SJCRH30 (cell line): ENCODE measurements at regions not wholly inside any gene's neighbourhood (a gene's known extent, or its start where the extent isn't known, plus 50 kb on each side); places are given as distances from the start of the nearest gene placed in this dataset.
"Not testable (repeated sequence)": the region's sequence is repeated elsewhere in the genome, so short reads cannot be mapped to it uniquely, and the experiment has no call there.

ENCODE experiments used
- DNase-seq, 2 experiments: peaks; one replicate each; pipeline ENCODE4 v3.0.0-alpha.2; 2015 to 2020
- H3K27ac ChIP-seq: fragments of 250-450 bp; sonication (Bioruptor Pico); 2 replicates; pipeline ENCODE4 v1.5.1; 2020; ENCODE audit warnings: mild to moderate bottlenecking, moderate library complexity
- H3K27me3 ChIP-seq: fragments of 250-450 bp; sonication (Bioruptor Pico); 2 replicates; pipeline ENCODE4 v1.5.1; 2020; ENCODE audit warnings: mild to moderate bottlenecking, moderate library complexity
- H3K36me3 ChIP-seq: fragments of 250-450 bp; sonication (Bioruptor Pico); 2 replicates; pipeline ENCODE4 v1.5.1; 2020; ENCODE audit warnings: mild to moderate bottlenecking, moderate library complexity
- H3K4me1 ChIP-seq: fragments of 250-450 bp; sonication (Bioruptor Pico); 2 replicates; pipeline ENCODE4 v1.5.1; 2020; ENCODE audit warnings: mild to moderate bottlenecking, moderate library complexity
- H3K4me3 ChIP-seq: fragments of 250-450 bp; sonication (Bioruptor Pico); 2 replicates; pipeline ENCODE4 v1.5.1; 2020; ENCODE audit warnings: mild to moderate bottlenecking, moderate library complexity
- H3K9me3 ChIP-seq: fragments of 250-450 bp; sonication (Bioruptor Pico); replicated peaks from 2 replicates; pipeline ENCODE4 v1.5.1; 2020; ENCODE audit warnings: mild to moderate bottlenecking, moderate library complexity

GRCh38 chr22:49458708-49459099 is 369.0 kb downstream of the BRD1 start:
- H3K36me3 ChIP-seq = no peaks in the 10 kb centered on the region

DNA sequence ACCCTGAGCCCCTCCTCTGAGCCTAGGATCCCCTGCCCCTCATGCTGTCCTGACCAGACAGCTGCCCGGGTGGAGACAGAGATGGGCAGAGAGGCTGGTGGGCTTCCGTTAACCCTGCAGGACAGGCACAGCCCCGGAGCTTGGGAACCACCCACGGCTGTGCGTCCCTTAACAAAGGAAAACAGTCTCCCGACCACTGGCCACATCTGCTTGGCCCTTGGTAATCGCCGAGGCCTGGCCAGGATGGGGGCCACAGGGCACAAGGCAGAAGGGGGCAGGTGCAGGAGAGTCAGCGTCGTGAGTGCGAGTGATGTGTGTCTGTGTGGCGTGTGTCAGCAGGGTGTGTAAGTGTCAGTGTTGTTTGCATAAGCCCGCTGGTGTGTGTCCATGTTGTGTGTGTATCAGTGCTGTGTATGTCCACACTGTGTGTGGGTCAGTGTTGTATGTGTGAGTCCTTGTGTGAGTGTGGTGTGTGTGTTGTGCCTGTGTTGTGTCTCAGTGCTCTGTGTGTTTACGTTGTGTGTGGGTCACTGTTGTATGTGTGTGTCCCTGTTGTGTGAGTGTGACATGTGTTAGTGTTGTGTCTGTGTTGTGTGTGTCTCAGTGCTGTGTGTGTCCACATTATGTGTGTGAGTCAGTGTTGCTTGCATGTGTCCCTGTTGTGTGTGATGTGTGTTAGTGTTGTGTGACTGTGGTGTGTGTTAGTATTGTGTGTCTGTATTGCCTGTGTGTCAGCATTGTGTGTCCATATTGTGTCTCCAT is 369.5 kb downstream of the BRD1 start:
- H3K4me3 ChIP-seq = no peak overlapping the region
- H3K4me1 ChIP-seq = no peaks in the 10 kb centered on the region
- peaks cover 44% of the 10 kb centered on the region for H3K27me3 ChIP-seq
- DNase-seq = no peak
- H3K27ac ChIP-seq = no peak overlapping the region
- no peaks in the 10 kb centered on the region for H3K9me3 ChIP-seq
- H3K36me3 ChIP-seq = no peaks in the 10 kb centered on the region

More at GRCh38 chr22:49458708-49459099, 369.0 kb downstream of the BRD1 start:
- no peaks in the 10 kb centered on the region for H3K4me1 ChIP-seq
- H3K27ac ChIP-seq = no peak overlapping the region
- H3K4me3 ChIP-seq = no peak overlapping the region
- no peak for DNase-seq
- H3K27me3 ChIP-seq = peaks cover 44% of the 10 kb centered on the region
- no peaks in the 10 kb centered on the region for H3K9me3 ChIP-seq

GRCh38 chr22:49457146-49457545 is 370.5 kb downstream of the BRD1 start:
- no peak overlapping the region for H3K4me3 ChIP-seq
- H3K4me1 ChIP-seq = no peaks in the 10 kb centered on the region
- no peaks in the 10 kb centered on the region for H3K36me3 ChIP-seq
- no peak for DNase-seq
- H3K27me3 ChIP-seq = peaks cover 37% of the 10 kb centered on the region
- no peaks in the 10 kb centered on the region for H3K9me3 ChIP-seq
- no peak overlapping the region for H3K27ac ChIP-seq

DNA sequence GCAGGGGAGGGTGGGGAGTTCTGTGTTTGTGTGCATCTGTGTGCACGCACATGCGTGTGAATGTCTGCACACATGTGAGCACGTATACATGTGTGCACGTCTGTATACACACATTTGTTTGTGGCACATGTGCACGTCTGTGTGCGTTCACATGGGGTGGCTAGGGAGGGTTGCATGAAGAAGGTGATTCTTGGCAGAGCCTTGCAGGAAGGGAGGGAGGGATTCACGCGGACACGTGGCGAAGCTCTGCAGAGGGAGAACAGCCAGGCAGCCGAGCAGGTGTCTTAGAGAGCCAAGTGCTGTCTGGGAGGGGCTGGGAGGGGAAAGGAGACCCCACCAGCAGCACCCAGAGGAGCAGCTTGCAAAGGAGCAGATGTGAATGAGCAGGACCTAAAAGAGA is 372.1 kb downstream of the BRD1 start:
- no peaks in the 10 kb centered on the region for H3K9me3 ChIP-seq
- no peaks in the 10 kb centered on the region for H3K4me1 ChIP-seq
- H3K36me3 ChIP-seq = no peaks in the 10 kb centered on the region
- no peak overlapping the region for H3K4me3 ChIP-seq
- H3K27ac ChIP-seq = no peak overlapping the region
- H3K27me3 ChIP-seq = peaks cover 37% of the 10 kb centered on the region
- DNase-seq = no peak

- no peak overlapping the region for H3K4me3 ChIP-seq
- no peaks in the 10 kb centered on the region for H3K36me3 ChIP-seq
- no peak overlapping the region for H3K27ac ChIP-seq
- peaks cover 37% of the 10 kb centered on the region for H3K27me3 ChIP-seq
- no peaks in the 10 kb centered on the region for H3K4me1 ChIP-seq
- H3K9me3 ChIP-seq = no peaks in the 10 kb centered on the region
- DNase-seq = no peak
Observed at GRCh38 chr22:49454726-49455125, 372.9 kb downstream of the BRD1 start.

DNA sequence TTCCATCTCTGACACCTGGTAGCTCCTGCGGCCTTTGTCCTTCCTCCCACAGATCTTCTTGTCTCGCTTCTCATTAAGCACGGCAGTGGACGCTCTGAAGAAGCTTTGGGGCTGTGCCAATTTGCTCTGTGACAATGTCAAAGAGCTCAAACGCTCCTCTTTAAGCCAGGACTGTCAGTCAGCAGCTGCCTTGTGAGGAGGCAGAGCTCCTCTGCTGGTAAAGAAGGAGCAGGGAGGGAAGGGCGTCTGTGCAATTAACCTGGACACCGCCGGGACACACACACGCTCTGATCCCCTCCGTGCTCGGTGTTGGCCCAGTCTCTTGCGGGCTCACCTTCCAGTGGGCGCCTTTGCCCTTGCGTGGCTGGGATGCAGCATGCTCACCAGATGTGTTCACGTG is 373.9 kb downstream of the BRD1 start:
- Histone ChIP-seq H3K36me3 (no peaks in the 10 kb centered on the region), H3K4me3 (no peak overlapping the region), H3K27me3 (peaks cover 37% of the 10 kb centered on the region), H3K9me3 (no peaks in the 10 kb centered on the region), H3K4me1 (no peaks in the 10 kb centered on the region), H3K27ac (no peak overlapping the region)
- DNase-seq = no peak

DNA sequence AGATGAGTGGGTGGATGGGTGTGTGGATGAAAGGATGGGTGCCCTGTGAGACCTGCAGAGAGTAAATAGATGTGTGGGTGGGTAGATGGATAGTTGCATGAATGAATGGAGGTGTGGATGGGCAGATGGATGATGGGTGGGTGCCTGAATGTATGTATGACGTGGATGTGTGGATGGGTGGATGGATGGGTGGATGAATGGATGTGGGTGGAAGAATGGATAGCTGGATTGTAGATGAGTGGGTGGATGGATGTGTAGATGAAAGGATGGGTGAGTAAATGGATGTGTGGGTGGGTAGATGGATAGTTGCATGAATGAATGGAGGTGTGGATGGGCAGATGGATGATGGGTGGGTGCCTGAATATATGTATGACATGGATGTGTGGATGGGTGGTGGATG is 374.7 kb downstream of the BRD1 start:
- H3K4me1 ChIP-seq, H3K4me3 ChIP-seq, H3K27ac ChIP-seq, H3K36me3 ChIP-seq, H3K9me3 ChIP-seq, DNase-seq: not testable (repeated sequence)
- peaks cover 33% of the 10 kb centered on the region for H3K27me3 ChIP-seq

- Histone ChIP-seq H3K27me3 (peaks cover 31% of the 10 kb centered on the region), H3K4me3 (no peak overlapping the region), H3K4me1 (no peaks in the 10 kb centered on the region), H3K9me3 (no peaks in the 10 kb centered on the region), H3K27ac (no peak overlapping the region), H3K36me3 (no peaks in the 10 kb centered on the region)
- DNase-seq = no peak
Observed at GRCh38 chr22:49452362-49452946, 375.2 kb downstream of the BRD1 start.

DNA sequence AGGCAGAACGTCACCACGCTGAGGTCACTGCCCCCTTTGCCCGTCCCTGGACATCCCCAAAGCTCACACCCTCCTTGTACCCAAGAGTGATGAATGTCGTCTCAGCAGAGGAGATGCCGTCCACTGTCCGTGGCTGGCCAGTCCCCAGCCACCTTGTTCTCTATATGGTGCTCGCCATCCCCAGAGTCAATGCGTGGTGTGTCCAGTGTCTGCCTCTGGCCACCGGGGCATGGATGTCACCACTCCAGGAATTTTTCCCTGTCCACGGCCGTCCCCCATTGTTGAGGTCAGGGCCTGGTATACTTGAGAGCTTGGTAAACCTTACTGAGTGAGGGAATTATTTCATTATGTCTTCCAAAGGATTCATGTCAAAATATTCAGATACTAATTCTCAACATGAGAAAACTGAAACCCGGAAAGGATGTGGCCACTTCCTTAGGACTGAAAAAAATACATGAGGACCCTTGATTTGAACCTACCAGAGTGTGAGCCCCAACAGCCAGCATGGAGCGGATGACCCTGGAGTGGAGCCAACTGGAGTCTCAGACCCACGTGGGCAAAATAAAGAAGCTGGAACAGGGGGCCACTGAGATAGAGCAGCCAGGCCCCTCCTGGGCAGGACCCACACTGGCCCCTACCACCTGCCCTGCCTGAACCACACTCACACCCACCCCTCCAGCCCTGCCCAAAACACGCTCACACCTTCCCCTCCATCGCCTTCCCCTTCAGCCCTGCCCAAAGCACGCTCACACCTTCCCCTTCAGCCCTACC is 376.4 kb downstream of the BRD1 start:
- DNase-seq = no peak
- Histone ChIP-seq H3K4me3 (no peak overlapping the region), H3K36me3 (no peaks in the 10 kb centered on the region), H3K4me1 (no peaks in the 10 kb centered on the region), H3K9me3 (no peaks in the 10 kb centered on the region), H3K27ac (no peak overlapping the region), H3K27me3 (peaks cover 20% of the 10 kb centered on the region)

DNA sequence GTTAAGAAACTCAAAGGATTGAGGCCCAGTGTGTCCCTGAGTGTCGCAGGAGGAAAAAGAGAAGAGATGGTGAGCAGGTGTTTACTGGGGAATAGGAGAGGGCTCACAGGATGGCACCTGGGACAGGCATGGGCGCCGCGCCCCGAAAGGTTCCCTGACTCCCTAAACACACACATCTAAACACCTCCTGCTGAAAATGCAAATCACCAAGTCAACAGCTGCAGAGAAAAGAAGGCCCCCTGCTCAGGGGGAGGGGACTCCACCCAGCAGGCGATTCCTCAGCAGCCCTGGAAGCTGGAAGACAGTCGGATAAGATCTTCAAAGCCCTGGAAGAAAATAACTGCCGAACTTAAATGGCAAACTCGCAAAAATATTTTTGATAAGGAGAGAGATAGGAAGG is 377.2 kb downstream of the BRD1 start:
- Histone ChIP-seq H3K27me3 (peaks cover 14% of the 10 kb centered on the region; the same call in 1 of the 2 replicates), H3K4me1 (no peaks in the 10 kb centered on the region), H3K36me3 (no peaks in the 10 kb centered on the region), H3K4me3 (no peak overlapping the region), H3K27ac (no peak overlapping the region), H3K9me3 (no peaks in the 10 kb centered on the region)
- no peak for DNase-seq

DNA sequence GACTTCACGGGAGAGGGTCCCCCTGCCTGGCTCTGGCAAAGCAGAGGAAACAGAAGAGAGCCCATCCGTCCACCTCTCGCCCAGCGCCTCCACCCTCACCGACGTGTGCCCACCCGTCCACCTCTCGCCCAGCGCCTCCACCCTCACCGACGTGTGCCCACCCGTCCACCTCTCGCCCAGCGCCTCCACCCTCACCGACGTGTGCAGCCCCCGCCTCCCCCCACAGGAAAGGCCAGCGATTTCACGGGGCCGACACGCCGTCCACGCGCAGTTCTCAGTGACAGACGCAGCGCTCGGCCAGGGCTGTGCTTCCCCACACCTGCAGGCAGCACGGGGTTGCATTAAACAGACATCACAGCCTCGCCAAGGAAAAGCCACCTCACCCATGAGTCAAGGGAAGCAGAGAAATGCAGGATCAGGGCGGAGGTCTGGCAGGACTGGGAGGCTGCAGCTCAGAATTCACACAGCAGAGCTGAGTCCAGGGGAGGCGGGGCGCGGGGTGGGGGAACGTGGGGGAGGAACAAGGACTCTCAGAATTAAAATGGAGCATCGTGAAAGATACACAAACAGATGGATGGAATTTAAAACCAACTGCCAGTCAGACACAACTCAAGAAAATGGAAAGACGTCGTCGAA is 377.7 kb downstream of the BRD1 start:
- H3K9me3 ChIP-seq = no peaks in the 10 kb centered on the region

DNA sequence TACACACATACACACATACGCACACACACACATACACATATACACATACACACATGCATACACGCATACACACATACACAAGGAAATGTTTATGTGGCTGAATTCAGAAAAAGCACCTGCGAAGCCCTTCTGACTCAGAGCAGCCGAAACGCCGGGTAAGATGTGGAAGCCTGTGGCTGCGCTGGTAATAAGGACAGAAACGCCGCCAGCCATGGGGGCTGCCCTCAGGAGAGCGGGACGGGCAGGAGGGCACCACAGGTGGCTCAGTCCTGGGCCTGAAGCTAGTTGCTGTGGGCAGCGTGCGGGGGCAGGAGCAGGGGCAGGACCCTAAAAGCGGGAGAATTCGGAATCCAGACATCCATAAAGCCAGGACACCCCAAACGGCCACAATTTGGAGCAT is 378.3 kb downstream of the BRD1 start:
- no peak for DNase-seq
- Histone ChIP-seq H3K4me3 (no peak overlapping the region), H3K36me3 (no peaks in the 10 kb centered on the region), H3K4me1 (no peaks in the 10 kb centered on the region), H3K27ac (no peak overlapping the region), H3K27me3 (peaks cover 17% of the 10 kb centered on the region), H3K9me3 (no peaks in the 10 kb centered on the region)

More for the DNA sequence above, 377.7 kb downstream of the BRD1 start:
- no peaks in the 10 kb centered on the region for H3K36me3 ChIP-seq
- H3K27ac ChIP-seq = no peak overlapping the region
- H3K4me3 ChIP-seq = no peak overlapping the region
- DNase-seq = no peak
- peaks cover 13% of the 10 kb centered on the region; the same call in 1 of the 2 replicates for H3K27me3 ChIP-seq
- no peaks in the 10 kb centered on the region for H3K4me1 ChIP-seq

DNA sequence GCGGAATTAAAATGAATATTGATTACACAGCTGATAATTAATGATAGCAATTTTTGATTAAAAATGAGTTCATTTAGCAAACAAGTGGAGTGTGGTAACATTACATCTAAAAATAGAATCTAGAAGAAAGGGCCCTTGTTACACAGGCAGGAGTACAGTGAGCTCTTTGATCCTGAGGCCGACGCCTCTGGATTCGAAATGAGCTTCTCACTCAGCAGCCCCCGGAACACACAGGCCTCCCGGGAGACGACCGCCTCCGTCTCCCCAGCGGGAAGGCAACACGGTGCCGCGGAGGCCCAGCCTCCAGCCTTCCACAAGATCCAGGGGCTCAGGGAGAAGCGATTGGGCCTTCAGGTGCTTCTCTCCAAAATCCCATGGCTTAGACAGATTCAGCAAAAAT is 379.1 kb downstream of the BRD1 start:
- Histone ChIP-seq H3K4me3 (no peak overlapping the region), H3K4me1 (no peaks in the 10 kb centered on the region), H3K9me3 (no peaks in the 10 kb centered on the region), H3K27me3 (peaks cover 18% of the 10 kb centered on the region), H3K36me3 (no peaks in the 10 kb centered on the region), H3K27ac (no peak overlapping the region)
- DNase-seq = no peak

DNA sequence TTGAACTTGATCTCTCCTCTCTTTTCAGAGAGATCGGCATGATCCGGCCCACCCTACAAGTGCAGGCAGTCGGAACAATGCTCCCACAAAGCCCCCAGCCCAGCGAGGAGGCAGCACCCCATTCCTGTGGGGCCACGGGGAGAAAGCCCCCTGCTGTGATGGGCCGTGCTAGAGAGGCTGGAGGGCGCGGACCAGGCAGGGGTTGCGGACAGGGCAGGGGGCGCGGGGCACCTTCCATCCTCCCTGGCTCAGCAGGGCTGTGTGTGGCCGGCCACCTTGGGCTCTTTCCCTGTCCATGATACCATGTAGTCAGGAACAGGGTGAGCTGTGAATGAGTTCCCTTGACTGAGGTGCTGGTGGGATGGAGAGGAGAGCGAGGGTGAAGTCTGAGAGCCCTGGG is 379.8 kb downstream of the BRD1 start:
- Histone ChIP-seq H3K4me1 (no peaks in the 10 kb centered on the region), H3K27me3 (peaks cover 18% of the 10 kb centered on the region), H3K36me3 (no peaks in the 10 kb centered on the region), H3K4me3 (no peak overlapping the region), H3K9me3 (no peaks in the 10 kb centered on the region), H3K27ac (no peak overlapping the region)
- DNase-seq = no peak
